ENCODE measurements at regions not wholly inside any gene's neighbourhood (a gene's known extent, or its start where the extent isn't known, plus 50 kb on each side); places are given as distances from the start of the nearest gene placed in this dataset.

GRCh38 chr9:87086221-87086818, 139.0 kb upstream of the GAS1 start:
- DNase-seq, result no peak

GRCh38 chr9:87087197-87087596, 139.9 kb upstream of the GAS1 start:
- no peak for DNase-seq

GRCh38 chr9:87088192-87088591, 140.9 kb upstream of the GAS1 start:
- DNase-seq, result no peak

- DNase-seq, result no peak
Observed at GRCh38 chr9:87088621-87089365, 141.5 kb upstream of the GAS1 start.

GRCh38 chr9:87089506-87089905, 142.2 kb upstream of the GAS1 start:
- no peak for DNase-seq

GRCh38 chr9:87089929-87090328, 142.6 kb upstream of the GAS1 start:
- no peak for DNase-seq

- no peak for DNase-seq
Observed at GRCh38 chr9:87093777-87094176, 146.5 kb upstream of the GAS1 start.

- DNase-seq, result no peak
Observed at GRCh38 chr9:87095951-87096350, 148.6 kb upstream of the GAS1 start.

- DNase-seq, result no peak
Observed at GRCh38 chr9:87096506-87096905, 149.2 kb upstream of the GAS1 start.

GRCh38 chr9:87097238-87097637, 149.9 kb upstream of the GAS1 start:
- no peak for DNase-seq

GRCh38 chr9:87099407-87099806, 152.1 kb upstream of the GAS1 start:
- no peak for DNase-seq

- DNase-seq, result no peak
Observed at GRCh38 chr9:87100001-87100400, 152.7 kb upstream of the GAS1 start.

- DNase-seq, result no peak
Observed at GRCh38 chr9:87102126-87102525, 154.8 kb upstream of the GAS1 start.

GRCh38 chr9:87107072-87107471, 159.8 kb upstream of the GAS1 start:
- no peak for DNase-seq

GRCh38 chr9:87108661-87109060, 161.4 kb upstream of the GAS1 start:
- DNase-seq, result no peak

- no peak for DNase-seq
Observed at GRCh38 chr9:87109231-87109631, 161.9 kb upstream of the GAS1 start.

- no peak for DNase-seq
Observed at GRCh38 chr9:87109851-87110250, 162.5 kb upstream of the GAS1 start.

- no peak for DNase-seq
Observed at GRCh38 chr9:87111010-87111409, 163.7 kb upstream of the GAS1 start.

- DNase-seq, result no peak
Observed at GRCh38 chr9:87112656-87113055, 165.3 kb upstream of the GAS1 start.

GRCh38 chr9:87113874-87114273, 166.6 kb upstream of the GAS1 start:
- DNase-seq, result no peak

GRCh38 chr9:87115785-87116184, 168.5 kb upstream of the GAS1 start:
- no peak for DNase-seq

GRCh38 chr9:87116492-87116891, 169.2 kb upstream of the GAS1 start:
- no peak for DNase-seq

- no peak for DNase-seq
Observed at GRCh38 chr9:87118594-87118993, 171.3 kb upstream of the GAS1 start.

GRCh38 chr9:87119328-87119881, 172.1 kb upstream of the GAS1 start:
- DNase-seq, result no peak

- DNase-seq, result no peak
Observed at GRCh38 chr9:87120610-87121009, 173.3 kb upstream of the GAS1 start.

Measured in activated CD8-positive, alpha-beta memory T cell treated with anti-CD3 and anti-CD28 coated beads for 24 hours (primary cell).